ENCODE measurements at regions not wholly inside any gene's neighbourhood (a gene's known extent, or its start where the extent isn't known, plus 50 kb on each side); places are given as distances from the start of the nearest gene placed in this dataset.
A peak's percentile ranks its signal among the peaks of the same experiment; 100 is the strongest.
"Not testable (repeated sequence)": the region's sequence is repeated elsewhere in the genome, so short reads cannot be mapped to it uniquely, and the experiment has no call there.

GRCh38 chr16:29578898-29579297 is 72.7 kb upstream of the NPIPB12 start:
- not testable (repeated sequence) for DNase-seq; H3K4me3 Mint-ChIP-seq; H3K27ac Mint-ChIP-seq; H3K36me3 Mint-ChIP-seq; ATAC-seq (ENCODE audit: low read depth in 2 of 2); H3K9me3 Mint-ChIP-seq; H3K27me3 Mint-ChIP-seq
- peaks cover 17 to 37% (median 20%) of the 10 kb centered on the region in 3 donors for H3K4me1 Mint-ChIP-seq

- not testable (repeated sequence) for H3K36me3 Mint-ChIP-seq; H3K27me3 Mint-ChIP-seq; H3K9me3 Mint-ChIP-seq; DNase-seq; ATAC-seq (ENCODE audit: low read depth in 2 of 2); H3K4me3 Mint-ChIP-seq; H3K27ac Mint-ChIP-seq
- H3K4me1 Mint-ChIP-seq: peaks cover 23 to 46% (median 25%) of the 10 kb centered on the region in 3 donors
These were observed 75.6 kb upstream of the NPIPB12 start for GRCh38 chr16:29581764-29582163.

- not testable (repeated sequence) for H3K9me3 Mint-ChIP-seq; H3K36me3 Mint-ChIP-seq; H3K27me3 Mint-ChIP-seq; ATAC-seq (ENCODE audit: low read depth in 2 of 2)
- Mint-ChIP-seq H3K4me3 (peak overlapping the region in 7 of 8 donors; percentile 56 to 82 (median 70)), H3K4me1 (peaks cover 15 to 52% (median 32%) of the 10 kb centered on the region in 3 donors), H3K27ac (peak overlapping the region in 5 of 6 donors; percentile 27 to 89 (median 76))
- DNase-seq: peak; percentile 52
These were observed 71.1 kb upstream of the SPN start for GRCh38 chr16:29591919-29592318.

- ATAC-seq (ENCODE audit: low read depth in 2 of 2) (peak; percentile 61 to 65), DNase-seq (peak; percentile 70)
- H3K4me3 Mint-ChIP-seq: peak overlapping the region; percentile 87 to 94 (median 91)
- H3K27me3 Mint-ChIP-seq, H3K36me3 Mint-ChIP-seq, H3K9me3 Mint-ChIP-seq: not testable (repeated sequence)
- H3K4me1 Mint-ChIP-seq: peaks cover 12 to 35% (median 27%) of the 10 kb centered on the region in 3 donors
- H3K27ac Mint-ChIP-seq: peak overlapping the region; percentile 47 to 95 (median 93)
These were observed 68.7 kb upstream of the SPN start for GRCh38 chr16:29594269-29594925.

- not testable (repeated sequence) for H3K9me3 Mint-ChIP-seq, H3K27me3 Mint-ChIP-seq, H3K36me3 Mint-ChIP-seq
- DNase-seq (peak; percentile 89), ATAC-seq (ENCODE audit: low read depth in 2 of 2) (peak; percentile 72 to 75)
- H3K4me1 Mint-ChIP-seq: peaks cover 11 to 36% (median 22%) of the 10 kb centered on the region in 3 donors
- peak overlapping the region; percentile 82 to 92 (median 88) for H3K4me3 Mint-ChIP-seq
- peak overlapping the region; percentile 67 to 95 (median 94) for H3K27ac Mint-ChIP-seq
These were observed 67.9 kb upstream of the SPN start for GRCh38 chr16:29594926-29595838.

GRCh38 chr16:29597030-29597429 is 66.0 kb upstream of the SPN start:
- not testable (repeated sequence) for H3K27me3 Mint-ChIP-seq; H3K9me3 Mint-ChIP-seq; H3K36me3 Mint-ChIP-seq; ATAC-seq (ENCODE audit: low read depth in 2 of 2); DNase-seq
- peak overlapping the region in 1 of 8 donors; percentile 38 for H3K4me3 Mint-ChIP-seq
- H3K4me1 Mint-ChIP-seq: peaks cover 18 to 32% (median 25%) of the 10 kb centered on the region in 3 donors
- H3K27ac Mint-ChIP-seq: peak overlapping the region in 1 of 6 donors; percentile 11

GRCh38 chr16:29600111-29601000 is 62.7 kb upstream of the SPN start:
- DNase-seq (peak; percentile 58), ATAC-seq (ENCODE audit: low read depth in 2 of 2) (peak; percentile 68 to 76)
- H3K4me3 Mint-ChIP-seq: peak overlapping the region; percentile 75 to 89 (median 82)

GRCh38 chr16:29602247-29602625 is 60.8 kb upstream of the SPN start:
- not testable (repeated sequence) for ATAC-seq (ENCODE audit: low read depth in 2 of 2); H3K27ac Mint-ChIP-seq; H3K9me3 Mint-ChIP-seq; H3K36me3 Mint-ChIP-seq; H3K27me3 Mint-ChIP-seq; DNase-seq
- H3K4me1 Mint-ChIP-seq: peaks cover 15 to 36% (median 23%) of the 10 kb centered on the region in 3 donors
- H3K4me3 Mint-ChIP-seq: peak overlapping the region in 1 of 8 donors; percentile 68

More at GRCh38 chr16:29600111-29601000, 62.7 kb upstream of the SPN start:
- H3K27me3 Mint-ChIP-seq, H3K9me3 Mint-ChIP-seq, H3K36me3 Mint-ChIP-seq: not testable (repeated sequence)
- Mint-ChIP-seq H3K4me1 (peaks cover 14 to 29% (median 24%) of the 10 kb centered on the region in 3 donors), H3K27ac (peak overlapping the region; percentile 38 to 82 (median 54))

GRCh38 chr16:29602683-29603088 is 60.4 kb upstream of the SPN start:
- not testable (repeated sequence) for H3K36me3 Mint-ChIP-seq; H3K27ac Mint-ChIP-seq; H3K27me3 Mint-ChIP-seq; DNase-seq; ATAC-seq (ENCODE audit: low read depth in 2 of 2); H3K9me3 Mint-ChIP-seq
- Mint-ChIP-seq H3K4me1 (peaks cover 18 to 41% (median 27%) of the 10 kb centered on the region in 3 donors), H3K4me3 (peak overlapping the region in 2 of 8 donors; percentile 61 to 68)

- H3K4me3 Mint-ChIP-seq: peak overlapping the region in 3 of 8 donors; percentile 21 to 54 (median 29)
- H3K36me3 Mint-ChIP-seq; H3K9me3 Mint-ChIP-seq; ATAC-seq (ENCODE audit: low read depth in 2 of 2); DNase-seq; H3K27me3 Mint-ChIP-seq: not testable (repeated sequence)
- peak overlapping the region in 4 of 6 donors; percentile 47 to 79 (median 71) for H3K27ac Mint-ChIP-seq
- H3K4me1 Mint-ChIP-seq: peaks cover 16 to 44% (median 38%) of the 10 kb centered on the region in 3 donors
These were observed 58.2 kb upstream of the SPN start for GRCh38 chr16:29604631-29605549.

- not testable (repeated sequence) for H3K36me3 Mint-ChIP-seq; DNase-seq; ATAC-seq (ENCODE audit: low read depth in 2 of 2); H3K27me3 Mint-ChIP-seq; H3K9me3 Mint-ChIP-seq
- Mint-ChIP-seq H3K4me3 (peak overlapping the region in 1 of 8 donors; percentile 55), H3K27ac (peak overlapping the region in 1 of 6 donors; percentile 79), H3K4me1 (peaks cover 12 to 39% (median 32%) of the 10 kb centered on the region in 3 donors)
These were observed 57.3 kb upstream of the SPN start for GRCh38 chr16:29605593-29606205.

Measured in naive B cell (primary cell).